ENCODE measurements at regions not wholly inside any gene's neighbourhood (a gene's known extent, or its start where the extent isn't known, plus 50 kb on each side); places are given as distances from the start of the nearest gene placed in this dataset.

DNA sequence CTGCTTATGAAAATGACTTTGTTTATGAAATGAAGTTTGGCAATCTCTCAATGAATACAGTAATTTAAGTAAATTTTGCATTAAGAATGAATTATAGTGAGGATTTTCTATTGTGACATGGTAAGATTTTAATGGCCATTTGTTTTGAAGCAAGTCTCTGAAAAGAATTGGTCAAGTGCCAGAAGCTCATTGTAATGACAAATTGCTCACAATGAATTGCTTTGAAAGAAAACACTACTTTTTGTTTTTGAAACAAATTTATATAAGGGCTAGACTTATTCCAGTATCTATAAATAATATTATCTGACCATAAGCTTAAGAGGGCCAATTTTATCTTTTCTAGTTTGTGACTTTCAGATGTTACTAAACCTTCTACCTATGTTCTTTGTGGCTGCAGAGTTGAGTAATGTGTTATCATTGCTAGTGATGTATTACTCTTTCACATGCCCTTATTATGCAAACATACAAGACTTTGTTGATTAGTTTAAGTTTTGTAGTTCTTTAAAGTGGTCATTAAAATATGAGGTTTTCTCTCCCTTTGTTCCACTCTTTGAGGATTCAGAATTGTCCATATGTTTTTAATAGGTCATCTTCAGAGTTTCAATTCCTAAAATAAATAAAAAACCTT is 93.0 kb upstream of the ZNF608 start:
- no peak for DNase-seq (ENCODE audit: low spot score)

- DNase-seq (ENCODE audit: low spot score) = no peak
These were observed 95.6 kb upstream of the ZNF608 start for GRCh38 chr5:124841829-124842712.

- no peak for DNase-seq (ENCODE audit: low spot score)
These were observed 96.5 kb upstream of the ZNF608 start for GRCh38 chr5:124842725-124843595.

DNA sequence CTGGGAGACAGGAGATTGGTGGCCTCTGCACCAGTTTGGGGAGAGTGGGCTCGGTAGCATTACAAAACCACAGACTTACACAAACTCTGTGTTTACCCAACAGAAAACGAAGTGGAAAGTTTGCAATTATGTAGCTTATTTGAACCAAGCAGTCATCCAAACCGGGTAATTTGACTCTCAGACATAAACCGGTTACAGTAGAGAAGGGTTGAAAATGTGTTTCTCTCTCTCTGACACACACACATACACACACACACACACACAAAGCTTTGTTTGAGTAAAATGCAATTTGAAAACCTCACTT is 97.1 kb upstream of the ZNF608 start:
- DNase-seq (ENCODE audit: low spot score) = no peak

- DNase-seq (ENCODE audit: low spot score) = no peak
These were observed 98.0 kb upstream of the ZNF608 start for GRCh38 chr5:124844371-124844920.

DNA sequence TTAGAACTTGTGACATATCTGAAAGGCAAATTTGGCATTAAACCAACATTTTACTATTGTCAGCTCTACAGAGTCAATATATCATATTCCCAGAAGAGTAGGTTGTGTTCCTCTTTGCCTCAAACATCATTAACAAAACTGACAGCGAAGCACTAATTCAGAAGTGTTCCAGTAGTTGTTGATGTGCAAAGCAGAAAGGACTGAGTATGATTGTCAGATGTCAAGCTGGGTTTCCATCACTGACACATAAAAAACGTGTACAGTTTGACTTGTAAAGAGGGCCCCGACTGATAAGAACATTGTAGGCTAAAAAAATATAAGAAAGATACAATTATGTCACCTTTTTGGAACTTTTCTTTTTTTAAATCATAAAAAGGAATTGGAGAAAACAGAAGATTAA is 101.5 kb upstream of the ZNF608 start:
- no peak for DNase-seq (ENCODE audit: low spot score)

- DNase-seq (ENCODE audit: low spot score) = no peak
These were observed 103.3 kb upstream of the ZNF608 start for GRCh38 chr5:124849774-124850173.

- no peak for DNase-seq (ENCODE audit: low spot score)
These were observed 110.3 kb upstream of the ZNF608 start for GRCh38 chr5:124856726-124857125.

- no peak for DNase-seq (ENCODE audit: low spot score)
These were observed 112.2 kb upstream of the ZNF608 start for GRCh38 chr5:124858612-124859011.

- DNase-seq (ENCODE audit: low spot score) = no peak
These were observed 112.6 kb upstream of the ZNF608 start for GRCh38 chr5:124859027-124859426.

DNA sequence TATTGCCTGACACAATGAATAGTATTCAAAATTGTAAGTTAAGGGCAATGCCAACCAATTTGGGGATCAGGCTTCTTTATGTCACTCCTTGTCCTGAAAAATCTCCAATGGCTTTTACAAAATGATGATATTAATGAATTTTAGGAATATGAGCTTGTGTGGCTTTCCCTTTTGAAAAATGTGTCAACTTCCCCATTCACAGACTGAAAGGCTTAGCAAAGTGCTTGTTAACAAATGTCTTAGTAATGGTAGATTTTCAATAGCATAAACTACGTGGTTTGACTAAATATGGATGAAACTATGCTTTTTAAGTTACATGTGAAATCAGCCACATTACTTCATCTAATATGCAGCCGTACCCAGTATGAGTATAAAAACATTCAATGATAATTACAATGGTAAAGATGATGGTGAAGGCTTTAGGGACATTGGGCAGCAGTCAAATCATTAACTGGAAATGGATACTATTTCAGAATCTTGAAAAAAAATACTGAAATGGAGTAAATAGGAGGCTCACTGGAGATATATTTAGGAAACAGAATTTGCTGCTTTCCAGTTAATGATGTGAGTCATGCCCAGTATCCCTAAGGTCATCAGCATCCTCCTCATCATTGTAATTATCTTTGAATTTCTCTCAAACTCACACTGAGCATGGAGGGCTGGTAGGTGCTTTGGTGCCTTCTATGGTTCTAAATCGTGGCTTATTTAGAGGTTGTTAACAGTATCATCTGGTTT is 113.3 kb upstream of the ZNF608 start:
- DNase-seq (ENCODE audit: low spot score) = no peak

DNA sequence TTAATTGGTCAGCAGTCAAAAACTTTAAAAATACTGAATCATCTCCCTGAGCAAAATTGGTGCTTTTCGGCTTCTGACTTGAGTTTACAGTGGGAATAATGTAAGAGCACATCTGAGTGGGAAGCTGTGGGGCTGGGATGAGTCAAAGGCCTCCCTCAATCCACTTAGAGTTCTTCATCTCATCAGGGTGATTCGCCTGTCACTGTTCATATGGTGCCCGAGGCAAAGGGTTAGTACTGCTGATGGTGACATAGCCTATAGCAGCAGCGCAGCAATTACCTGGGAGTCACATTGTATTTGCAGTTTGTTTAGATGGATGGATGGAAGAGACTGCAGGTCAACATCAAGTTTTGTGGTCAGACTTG is 113.8 kb upstream of the ZNF608 start:
- no peak for DNase-seq (ENCODE audit: low spot score)

DNA sequence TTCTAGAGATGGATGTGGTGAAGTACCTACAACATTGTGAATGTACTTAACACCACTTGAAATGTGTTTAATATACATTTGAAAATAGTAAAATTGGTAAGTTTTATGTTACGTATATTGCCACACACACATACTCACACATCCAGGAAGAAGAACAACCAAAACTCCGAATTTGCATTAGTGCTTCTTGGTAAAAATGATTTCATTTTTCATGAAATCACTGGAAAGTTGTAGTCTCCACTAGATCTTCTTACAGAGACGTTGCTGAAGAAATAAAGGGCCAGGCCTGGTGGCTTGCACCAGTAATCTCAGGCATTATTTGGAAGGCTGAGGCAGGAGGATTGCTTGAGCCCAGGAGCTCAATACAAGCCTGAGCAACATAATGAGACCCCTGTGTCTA is 118.6 kb upstream of the ZNF608 start:
- DNase-seq (ENCODE audit: low spot score) = no peak

GRCh38 chr5:124865603-124866354 is 119.3 kb upstream of the ZNF608 start:
- no peak for DNase-seq (ENCODE audit: low spot score)

DNA sequence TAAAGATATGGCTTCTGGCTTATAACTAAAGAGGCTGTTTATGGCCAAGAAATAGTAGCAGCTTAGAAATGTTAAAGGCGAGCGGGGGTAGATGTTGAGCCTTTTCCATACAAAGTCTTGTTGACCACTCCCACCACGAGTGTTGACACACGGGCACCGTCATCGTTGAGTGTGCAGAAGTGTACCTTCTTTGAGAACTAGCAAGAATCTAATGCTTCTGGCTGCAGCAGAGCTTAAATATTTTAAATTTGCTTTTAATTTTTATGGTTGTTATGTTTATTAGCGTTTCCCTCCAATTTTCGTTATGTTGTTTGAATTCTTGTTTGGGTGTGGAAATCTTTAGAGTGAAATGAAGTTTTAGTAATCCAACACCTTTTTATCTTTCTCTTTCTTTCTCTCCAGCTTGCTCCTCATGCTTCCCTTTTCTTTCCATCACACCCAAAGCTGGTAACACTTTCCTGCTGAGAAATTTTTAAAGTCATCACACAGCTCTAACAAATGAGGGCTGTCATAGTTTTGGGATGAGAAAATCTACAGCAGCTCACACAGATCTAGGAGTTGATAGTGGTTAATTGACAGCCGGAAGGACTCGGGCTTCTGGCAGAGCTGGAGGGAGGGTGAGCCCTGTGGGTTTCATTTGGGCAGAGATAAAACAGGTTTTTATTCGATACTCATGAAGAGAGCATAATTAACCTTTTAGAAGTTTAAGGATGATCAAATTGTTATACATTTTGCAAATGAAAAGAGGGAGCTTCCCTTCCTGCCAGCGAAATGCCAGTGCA is 120.1 kb upstream of the ZNF608 start:
- no peak for DNase-seq (ENCODE audit: low spot score)

GRCh38 chr5:124867137-124867704 is 120.8 kb upstream of the ZNF608 start:
- DNase-seq (ENCODE audit: low spot score) = no peak

DNA sequence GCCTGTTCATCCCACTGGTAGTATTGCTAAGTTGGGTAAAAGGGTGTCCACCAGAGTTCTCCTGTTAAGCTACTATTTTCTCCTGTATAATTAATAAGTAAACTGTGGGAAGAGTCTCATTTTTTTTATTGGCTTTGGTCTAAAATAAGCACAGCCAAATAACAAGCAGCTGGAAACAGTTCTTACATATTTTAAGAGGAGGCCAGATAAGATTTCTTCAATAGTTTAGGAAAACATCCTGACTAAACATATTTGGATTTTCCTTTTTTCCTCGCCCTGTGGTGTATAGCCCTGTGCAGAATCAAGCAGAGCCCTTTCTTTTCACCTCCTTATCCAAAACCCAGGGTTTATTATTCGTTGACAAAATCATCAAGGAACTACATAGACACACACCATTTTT is 122.2 kb upstream of the ZNF608 start:
- DNase-seq (ENCODE audit: low spot score) = no peak

DNA sequence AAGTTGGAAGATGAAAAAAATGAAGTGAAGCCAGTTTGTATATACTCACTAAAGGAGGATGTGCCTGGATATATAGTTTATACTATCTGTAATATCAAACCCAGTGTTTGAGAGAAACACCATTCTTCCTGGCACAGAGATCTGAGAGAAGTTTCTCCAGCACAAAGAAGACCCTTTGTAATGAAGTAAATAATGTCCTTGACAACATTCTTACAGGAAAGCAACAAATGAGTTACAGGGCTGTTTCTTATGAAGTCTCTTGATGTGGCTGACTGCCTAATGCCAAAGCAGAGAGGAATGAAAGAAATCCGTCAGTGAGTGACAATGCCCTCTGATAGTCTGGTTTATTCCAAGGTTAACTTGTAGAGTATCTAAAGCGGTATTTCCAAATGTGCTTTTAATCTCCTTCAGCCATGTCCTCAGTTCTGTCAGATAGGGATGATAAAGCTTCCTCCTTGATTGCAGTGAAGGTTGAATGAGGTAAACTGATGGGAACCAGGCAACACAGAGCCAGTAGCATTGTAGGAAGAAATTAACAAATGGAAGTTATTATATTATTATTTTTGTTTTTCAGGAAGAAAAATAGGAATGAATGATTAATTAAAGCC is 123.1 kb upstream of the ZNF608 start:
- DNase-seq (ENCODE audit: low spot score) = no peak

GRCh38 chr5:124870070-124870469 is 123.6 kb upstream of the ZNF608 start:
- no peak for DNase-seq (ENCODE audit: low spot score)

- no peak for DNase-seq (ENCODE audit: low spot score)
These were observed 124.9 kb upstream of the ZNF608 start for GRCh38 chr5:124871303-124871702.
